ENCODE measurements at regions not wholly inside any gene's neighbourhood (a gene's known extent, or its start where the extent isn't known, plus 50 kb on each side); places are given as distances from the start of the nearest gene placed in this dataset.
A peak's percentile ranks its signal among the peaks of the same experiment; 100 is the strongest.
"Not testable (repeated sequence)": the region's sequence is repeated elsewhere in the genome, so short reads cannot be mapped to it uniquely, and the experiment has no call there.

DNA sequence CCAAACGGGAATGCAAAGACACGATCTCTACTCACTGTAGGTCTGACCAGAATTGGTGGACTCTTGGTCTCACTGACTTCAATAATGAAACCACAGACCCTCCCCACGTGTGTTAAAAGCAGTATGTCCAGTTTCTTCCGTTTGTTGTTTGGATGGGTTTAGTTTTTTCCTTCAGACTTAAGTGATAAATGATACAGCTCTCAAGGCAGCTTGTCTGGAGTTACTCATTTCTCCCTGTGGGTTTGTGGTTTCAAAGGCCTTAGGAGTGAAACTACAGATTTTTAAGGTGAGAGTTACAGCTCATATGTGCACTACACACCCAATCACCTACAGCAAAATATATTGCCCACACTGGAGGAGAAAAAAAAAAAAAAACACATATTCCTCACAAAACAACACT is 86.7 kb upstream of the STMND1 start:
- in situ Hi-C loops (cut with HindIII; ENCODE audit: low sequenced_read_pairs), result no loop called here
- no peak for DNase-seq (ENCODE audit: low spot score)

DNA sequence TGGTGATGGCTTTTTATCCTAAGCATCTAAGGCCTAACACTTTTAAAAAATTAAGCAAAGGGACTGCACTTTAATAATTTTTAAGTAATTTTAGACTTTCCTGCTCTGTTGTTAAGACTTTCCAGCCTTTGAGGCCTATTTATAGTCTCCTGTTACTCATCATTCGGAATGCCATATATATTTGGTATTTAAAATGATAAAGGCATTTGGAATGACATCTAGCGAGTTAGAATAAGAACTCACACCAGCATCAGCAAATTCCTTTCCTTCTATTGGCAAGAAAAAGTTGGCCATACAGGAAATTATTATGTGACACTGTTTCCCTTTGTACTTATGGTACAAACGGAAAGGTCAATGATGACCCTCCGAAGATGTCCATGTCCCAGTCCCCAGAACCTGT is 88.1 kb upstream of the STMND1 start:
- no peak for DNase-seq (ENCODE audit: low spot score)
- in situ Hi-C loops (cut with HindIII; ENCODE audit: low sequenced_read_pairs), result no loop called here

DNA sequence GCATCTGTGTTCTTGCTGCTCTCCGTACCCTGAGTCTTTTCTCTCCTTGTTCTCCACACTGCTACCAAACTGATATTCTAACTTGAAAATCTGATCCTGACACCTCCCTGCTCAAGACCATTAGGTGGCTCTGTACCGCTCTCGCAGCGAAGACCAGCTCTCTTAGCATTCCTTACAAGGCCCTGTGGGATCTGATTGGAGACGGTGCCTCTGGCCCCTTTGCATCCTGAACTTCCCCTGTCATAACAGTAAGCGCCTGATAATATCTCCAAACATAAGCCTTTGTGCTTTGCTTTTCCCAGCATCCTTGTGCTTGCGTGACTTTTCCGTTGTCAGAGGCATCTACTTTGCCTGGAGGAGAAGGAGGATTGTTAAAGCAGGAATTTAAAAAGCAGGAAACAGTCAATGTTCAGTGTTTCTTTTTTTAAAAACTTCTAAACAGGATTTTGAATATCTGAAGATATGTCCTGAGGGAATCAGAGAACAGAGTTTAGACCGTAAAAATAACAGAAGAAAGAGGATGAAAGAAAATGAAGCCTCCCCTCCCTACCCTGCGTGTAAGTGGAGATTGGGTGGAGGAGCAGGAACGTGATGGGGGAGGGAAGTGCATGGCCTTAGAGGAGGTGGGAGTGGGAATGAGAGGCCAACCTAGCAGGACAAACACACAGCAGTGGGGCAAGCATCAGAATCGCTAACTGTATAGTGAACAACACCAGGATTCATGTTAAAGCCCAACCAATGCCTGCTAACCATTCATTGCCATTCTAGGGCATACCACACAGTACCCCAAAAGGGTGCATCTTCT is 89.2 kb upstream of the STMND1 start:
- no peak for DNase-seq (ENCODE audit: low spot score)
- in situ Hi-C loops (cut with HindIII; ENCODE audit: low sequenced_read_pairs), result no loop called here

DNA sequence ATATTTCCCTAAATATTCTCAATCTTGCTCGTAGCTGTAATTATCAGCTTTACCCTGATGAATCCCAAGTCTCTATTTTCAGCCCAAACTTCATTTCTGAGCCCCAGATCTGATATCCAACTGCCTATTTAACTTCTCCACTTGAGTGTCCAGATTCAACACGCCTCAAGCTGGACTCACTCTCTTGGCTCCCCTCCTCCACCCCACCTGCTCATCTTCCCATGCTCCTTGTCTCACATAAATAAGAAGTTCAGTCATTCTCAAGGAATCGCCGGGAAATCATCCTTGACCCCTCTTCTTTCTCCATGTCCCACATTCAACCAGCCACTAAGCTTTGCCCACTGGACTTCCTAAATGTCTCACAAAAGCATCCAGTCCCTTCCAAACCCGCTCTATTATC is 89.9 kb upstream of the STMND1 start:
- DNase-seq (ENCODE audit: low spot score), result no peak
- in situ Hi-C loops (cut with HindIII; ENCODE audit: low sequenced_read_pairs), result no loop called here

DNA sequence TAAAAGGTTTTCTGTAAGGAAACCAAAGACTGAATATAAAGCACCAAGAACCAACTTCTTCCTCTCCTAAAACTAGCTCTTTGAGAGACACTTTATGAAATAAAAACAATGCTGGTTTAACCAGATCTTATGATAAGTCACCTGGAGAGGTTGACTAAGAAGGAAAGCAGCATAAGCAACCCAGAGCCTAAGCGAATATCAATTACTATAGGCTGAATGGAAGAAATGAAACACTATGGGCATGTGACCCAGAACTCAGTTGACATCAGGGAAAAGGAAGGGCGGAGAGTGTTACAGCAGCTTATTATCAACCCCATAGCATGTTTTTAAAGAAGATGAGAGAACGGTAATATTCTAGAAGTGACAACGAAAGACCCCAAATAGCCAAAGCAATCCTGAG is 94.1 kb upstream of the STMND1 start:
- DNase-seq (ENCODE audit: low spot score), result no peak
- in situ Hi-C loops (cut with HindIII; ENCODE audit: low sequenced_read_pairs), result no loop called here

DNA sequence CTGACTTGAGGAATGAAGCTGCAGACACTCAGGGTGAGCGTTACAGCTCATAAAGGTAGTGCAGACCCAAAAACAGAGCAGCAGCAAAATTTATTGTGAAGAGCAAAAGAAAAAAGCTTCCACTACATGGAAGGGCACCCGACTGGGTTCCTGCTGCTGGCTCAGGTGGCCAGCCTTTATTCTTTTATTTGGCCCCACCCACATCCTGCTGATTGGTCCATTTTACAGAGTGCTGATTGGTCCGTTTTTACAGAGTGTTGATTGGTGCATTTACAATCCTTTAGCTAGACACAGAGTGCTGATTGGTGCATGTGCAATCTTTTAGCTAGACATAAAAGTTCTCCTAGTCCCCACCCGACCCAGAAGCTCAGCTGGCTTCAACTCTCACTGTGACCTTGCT is 95.3 kb upstream of the STMND1 start:
- in situ Hi-C loops (cut with HindIII; ENCODE audit: low sequenced_read_pairs), result no loop called here
- DNase-seq (ENCODE audit: low spot score), result no peak

DNA sequence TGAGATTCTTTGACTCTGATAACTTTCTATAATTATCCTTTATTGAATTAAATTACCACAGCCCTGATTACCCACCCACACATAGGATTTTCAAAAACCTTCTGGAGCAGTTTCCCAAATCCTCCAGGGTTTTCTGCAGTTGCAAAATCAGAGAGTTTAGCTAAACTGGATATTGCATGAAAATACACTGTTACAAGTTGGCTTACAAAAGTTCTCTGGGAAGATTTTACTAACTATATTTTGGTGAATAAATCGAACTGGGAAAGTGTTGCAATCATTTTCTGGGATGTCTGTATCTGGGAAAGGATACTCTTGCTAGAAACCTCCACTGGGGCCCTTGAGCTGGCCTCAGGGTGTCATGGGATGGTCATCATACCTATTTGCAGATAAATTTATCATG is 97.6 kb upstream of the STMND1 start:
- in situ Hi-C loops (cut with HindIII; ENCODE audit: low sequenced_read_pairs), result no loop called here
- DNase-seq (ENCODE audit: low spot score), result no peak

DNA sequence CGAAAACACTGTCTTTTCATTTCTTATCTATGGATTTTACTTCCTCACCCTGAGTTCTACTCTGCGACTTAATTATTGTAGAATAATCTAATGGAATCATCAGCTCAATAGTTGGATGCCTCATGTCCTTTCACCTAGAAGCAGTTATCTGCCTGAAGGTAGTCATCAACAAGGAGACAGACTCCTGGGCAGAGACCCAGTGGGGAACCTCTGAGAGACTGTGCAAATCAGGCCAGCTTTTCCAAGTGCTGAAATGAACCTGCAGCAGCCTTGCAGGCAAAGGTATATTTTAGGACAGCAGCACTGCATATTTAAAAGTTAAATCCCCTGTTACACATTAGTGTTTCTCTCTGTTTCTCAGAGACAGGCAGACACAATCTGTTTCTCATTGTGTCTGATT is 99.7 kb upstream of the STMND1 start:
- in situ Hi-C loops (cut with HindIII; ENCODE audit: low sequenced_read_pairs), result no loop called here

DNA sequence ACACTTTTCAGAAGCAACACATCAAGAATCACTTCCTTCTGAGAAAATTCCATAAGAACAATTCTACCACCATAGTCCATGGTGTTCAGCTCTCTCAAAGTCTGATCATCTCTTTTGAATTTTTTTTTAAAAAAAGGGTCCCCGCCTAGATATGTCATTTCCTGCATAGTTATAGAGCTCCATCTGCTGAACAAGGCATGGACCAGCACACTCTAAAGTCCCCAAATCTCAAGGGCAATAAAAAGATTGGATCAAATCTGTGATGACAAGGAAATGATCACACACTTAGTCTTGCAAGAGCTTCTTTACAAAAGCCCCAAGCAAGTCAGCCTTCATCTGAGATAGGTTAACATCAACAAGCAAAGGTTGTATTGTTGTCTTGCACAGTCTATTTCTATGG is 100.7 kb upstream of the STMND1 start:
- no peak for DNase-seq (ENCODE audit: low spot score)
- in situ Hi-C loops (cut with HindIII; ENCODE audit: low sequenced_read_pairs), result no loop called here

More for the DNA sequence above, 99.7 kb upstream of the STMND1 start:
- no peak for DNase-seq (ENCODE audit: low spot score)

DNA sequence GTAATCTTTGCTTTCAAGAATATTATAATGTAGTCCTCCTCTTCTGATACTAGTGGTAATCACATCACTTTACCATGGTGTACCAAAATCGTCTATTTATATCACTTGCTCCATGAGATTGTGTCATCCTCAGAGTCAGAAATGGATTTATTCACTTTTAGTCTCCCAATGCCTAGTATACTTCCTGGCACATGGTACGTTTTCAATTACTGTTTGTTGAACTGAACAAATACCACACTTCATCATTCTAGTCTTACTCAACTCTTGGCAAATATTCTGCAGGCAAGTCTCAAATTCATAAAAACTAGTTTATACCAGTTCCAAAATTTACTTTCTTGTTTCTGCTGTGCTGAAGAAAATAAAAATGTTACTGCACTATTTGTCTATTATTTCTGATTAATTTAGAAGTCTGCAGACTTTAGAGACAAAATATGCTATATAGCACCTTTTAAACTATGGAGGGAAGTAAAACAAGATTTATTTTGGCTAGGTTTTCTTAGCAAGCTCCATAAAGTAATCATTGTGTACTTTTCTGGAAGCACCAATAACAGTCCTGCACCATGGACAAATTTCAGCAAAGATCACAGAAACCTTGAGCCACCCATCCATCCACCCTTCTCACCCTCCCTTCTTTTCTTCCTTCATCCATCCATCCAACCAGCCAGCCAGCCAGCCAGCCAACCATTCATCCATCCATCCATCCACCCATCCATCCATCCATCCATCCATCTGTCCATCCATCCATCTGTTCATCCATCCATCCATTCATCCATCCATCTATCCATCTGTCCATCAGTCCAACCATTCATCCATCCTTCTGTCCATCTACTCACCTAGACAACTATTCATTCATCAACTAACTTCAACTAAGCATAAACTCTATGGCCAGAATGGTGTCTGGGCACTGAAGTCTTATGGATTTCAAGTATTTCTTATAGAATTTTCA is 102.1 kb upstream of the STMND1 start:
- in situ Hi-C loops (cut with HindIII; ENCODE audit: low sequenced_read_pairs), result no loop called here
- DNase-seq (ENCODE audit: low spot score), result no peak

DNA sequence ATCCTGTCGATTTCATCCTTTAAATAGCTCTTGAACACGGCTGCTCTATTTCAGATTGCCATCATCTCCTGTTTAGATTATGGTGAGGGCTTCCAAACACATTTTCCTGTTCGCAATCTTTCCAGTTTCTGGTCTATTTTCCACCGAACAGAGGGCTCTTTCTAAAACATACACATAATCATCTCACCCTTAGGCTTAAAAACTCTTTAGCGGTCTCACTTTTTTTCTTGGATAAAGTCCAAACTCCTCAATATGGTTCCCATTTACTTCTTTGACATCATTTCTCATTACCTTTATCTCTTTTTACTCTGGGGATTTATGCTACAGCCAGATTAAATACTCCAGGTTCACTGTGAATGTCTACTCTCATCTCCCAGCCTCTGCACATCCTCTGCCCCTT is 103.4 kb upstream of the STMND1 start:
- in situ Hi-C loops (cut with HindIII; ENCODE audit: low sequenced_read_pairs), result no loop called here
- DNase-seq (ENCODE audit: low spot score), result no peak

DNA sequence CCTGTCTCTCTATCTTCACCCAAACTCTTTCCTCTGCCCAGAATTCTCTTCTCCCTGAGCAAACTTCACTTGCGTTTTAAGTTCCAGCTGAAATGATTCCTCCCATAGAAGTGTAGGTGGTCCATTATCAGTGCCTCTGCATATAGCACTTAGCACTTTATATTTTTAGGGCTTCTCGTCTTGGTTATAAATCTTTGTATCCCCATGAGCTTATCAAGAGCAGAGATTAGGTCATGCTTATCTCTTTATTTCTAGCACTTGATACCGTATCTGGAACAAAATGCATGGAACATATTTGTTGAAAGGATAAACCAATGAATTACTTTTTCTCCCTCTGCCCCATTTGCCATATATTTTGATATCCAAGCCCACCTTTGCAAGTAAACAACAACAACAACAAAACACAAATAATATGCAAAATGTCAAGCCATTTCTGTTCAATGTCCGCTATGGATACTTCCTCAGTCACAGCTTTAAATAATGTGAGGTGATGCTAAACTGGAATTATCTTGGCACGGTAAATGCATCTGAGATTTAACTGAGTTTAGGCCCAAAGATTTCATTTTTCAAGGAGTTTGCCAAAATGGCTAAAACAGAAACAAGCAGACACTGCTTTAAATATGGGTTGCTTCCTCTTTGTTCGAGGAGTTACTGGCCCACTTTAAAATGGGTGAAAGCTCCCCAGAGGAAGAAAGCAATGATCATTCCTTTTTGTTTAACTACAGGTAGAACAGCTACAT is 106.2 kb upstream of the STMND1 start:
- DNase-seq (ENCODE audit: low spot score), result no peak

DNA sequence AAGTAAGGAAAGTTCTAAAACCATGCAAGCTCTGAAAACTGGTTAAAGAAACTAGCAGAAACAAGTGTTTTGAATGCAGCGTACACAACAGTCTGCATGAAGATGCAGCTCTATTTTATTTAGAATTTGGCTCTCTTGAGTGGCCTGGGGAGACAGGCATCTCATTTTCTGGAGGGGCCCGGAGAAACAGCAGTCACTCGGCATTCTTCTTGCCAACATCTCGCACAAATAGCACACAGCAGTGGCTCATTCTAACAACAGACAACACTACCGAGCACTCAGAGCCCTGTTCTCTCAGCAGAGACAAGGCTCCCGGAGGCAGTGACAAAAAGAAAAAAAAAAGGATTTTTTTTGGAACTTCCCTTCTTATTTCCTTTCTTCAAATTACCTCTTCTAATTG is 108.5 kb upstream of the STMND1 start:
- in situ Hi-C loops (cut with HindIII; ENCODE audit: low sequenced_read_pairs), result no loop called here
- peak; percentile 25 for DNase-seq (ENCODE audit: low spot score)

More for the DNA sequence above, 106.2 kb upstream of the STMND1 start:
- in situ Hi-C loops (cut with HindIII; ENCODE audit: low sequenced_read_pairs), result no loop called here

DNA sequence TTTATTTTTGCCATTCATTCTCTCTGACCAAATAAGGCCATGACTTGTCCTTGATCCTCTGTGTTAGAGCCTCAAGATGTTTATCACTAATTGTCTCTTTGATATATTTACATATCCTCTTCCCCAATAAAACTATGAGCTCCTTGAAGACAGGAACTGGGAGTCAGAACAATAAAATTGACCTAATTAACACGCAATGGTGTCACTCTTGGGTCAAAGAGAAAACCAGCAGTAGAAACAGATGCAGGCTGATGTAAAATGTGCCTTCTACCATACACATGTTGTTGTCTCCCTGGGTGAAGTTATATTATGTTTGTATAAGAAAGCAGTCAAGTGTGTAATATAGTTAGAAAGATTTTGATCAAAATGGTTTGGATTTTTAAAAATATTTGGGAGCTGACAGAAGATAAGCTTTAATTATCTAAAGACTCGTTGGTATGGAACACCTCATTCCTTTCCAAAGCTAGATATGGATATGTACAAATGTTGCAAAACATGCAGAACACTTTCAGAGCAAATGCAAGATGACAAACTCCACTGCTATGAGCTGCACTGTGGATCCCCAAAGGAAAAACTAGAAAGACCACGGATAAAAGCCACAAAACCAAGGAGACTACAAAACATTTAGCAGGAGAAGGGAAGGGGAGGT is 109.7 kb upstream of the STMND1 start:
- DNase-seq (ENCODE audit: low spot score), result no peak
- in situ Hi-C loops (cut with HindIII; ENCODE audit: low sequenced_read_pairs), result no loop called here

DNA sequence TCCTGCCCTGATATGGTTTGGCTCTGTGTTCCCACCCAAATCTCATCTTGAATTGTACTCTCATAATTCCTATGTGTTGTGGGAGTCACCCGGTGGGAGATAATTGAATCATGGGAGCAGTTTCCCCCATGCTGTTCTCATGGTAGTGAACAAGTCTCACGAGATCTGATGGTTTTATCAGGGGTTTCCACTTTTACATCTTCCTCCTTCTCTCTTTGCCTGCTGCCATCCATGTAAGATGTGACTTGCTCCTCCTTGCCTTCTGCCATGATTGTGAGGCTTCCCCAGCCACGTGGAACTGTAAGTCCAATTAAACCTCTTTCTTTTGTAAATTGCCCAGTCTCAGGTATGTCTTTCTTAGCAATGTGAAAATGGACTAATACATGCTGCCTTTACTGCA is 111.9 kb upstream of the STMND1 start:
- in situ Hi-C loops (cut with HindIII; ENCODE audit: low sequenced_read_pairs); DNase-seq (ENCODE audit: low spot score): not testable (repeated sequence)

DNA sequence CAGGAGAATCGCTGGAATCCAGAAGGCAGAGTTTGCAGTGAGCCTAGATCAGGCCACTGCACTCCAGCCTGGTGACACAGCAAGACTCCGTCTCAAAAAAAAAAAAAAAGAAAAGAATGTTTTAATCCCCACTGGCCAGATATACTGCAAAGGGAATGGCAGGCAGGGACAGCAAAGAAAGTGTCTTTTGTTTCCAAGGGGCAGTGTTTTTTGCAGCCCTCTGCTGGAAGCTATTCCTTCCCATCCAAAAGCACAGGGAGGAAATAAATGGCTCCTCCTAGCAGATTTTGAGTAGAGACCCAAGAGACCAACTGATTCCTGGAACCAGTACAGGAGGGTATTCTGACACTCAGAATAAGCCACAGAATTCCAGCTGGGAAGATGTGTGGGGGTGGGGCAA is 112.5 kb upstream of the STMND1 start:
- in situ Hi-C loops (cut with HindIII; ENCODE audit: low sequenced_read_pairs), result no loop called here
- DNase-seq (ENCODE audit: low spot score), result no peak

DNA sequence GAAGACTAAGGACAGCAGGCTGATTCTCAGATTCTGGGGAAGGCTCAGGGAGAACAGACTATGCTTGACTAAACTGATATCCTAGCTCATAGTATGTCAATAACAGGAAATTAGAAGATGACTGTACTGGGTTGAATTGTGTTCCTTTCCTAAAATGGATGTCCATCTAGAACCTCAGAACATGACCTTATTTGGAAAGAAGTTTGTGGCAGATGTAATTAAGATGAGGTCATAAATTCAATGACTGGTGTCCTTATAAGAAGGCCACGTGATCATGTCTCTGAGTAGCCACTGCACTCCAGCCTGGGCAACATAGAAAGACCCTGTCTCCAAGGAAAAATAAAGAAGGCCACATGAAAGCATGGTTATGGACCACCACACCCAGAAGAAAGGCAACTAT is 113.9 kb upstream of the STMND1 start:
- in situ Hi-C loops (cut with HindIII; ENCODE audit: low sequenced_read_pairs), result no loop called here

DNA sequence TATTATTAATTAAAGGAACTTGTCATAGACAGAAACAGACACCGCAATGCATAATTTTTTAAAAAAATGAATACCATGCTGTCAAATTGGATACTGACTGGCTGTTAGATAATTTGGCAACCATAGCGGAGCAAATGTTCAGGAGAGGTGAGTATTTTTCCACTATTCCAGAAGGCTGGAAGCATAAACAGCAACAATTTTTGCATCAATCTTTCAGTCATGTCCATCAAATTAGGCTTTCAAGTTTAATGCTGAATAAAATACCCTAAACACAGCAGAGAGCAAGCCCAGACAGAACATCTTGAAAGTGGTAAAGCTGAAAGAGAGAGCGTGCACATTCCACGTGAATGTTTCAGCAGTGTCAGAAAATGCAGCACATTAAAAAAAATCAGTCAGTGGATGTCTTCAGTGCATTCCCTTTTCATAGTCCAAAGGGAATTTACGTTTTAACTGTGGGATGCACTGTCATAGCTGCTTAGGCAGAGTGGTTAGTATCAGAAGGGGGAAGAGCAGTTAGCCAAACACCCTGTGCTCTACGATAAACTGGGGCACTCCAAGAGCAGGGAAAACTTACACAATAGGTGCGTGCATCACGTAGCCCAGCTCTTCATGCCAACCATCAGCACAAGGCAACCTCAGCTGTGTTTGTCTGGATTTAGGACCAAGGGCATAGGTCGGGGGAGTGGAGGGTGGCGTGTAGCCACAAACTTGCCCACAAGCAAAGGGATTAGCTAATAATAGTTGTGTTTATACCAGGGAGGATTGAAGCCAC is 116.2 kb upstream of the STMND1 start:
- DNase-seq (ENCODE audit: low spot score), result no peak
- in situ Hi-C loops (cut with HindIII; ENCODE audit: low sequenced_read_pairs), result no loop called here

More for the DNA sequence above, 113.9 kb upstream of the STMND1 start:
- DNase-seq (ENCODE audit: low spot score), result no peak

DNA sequence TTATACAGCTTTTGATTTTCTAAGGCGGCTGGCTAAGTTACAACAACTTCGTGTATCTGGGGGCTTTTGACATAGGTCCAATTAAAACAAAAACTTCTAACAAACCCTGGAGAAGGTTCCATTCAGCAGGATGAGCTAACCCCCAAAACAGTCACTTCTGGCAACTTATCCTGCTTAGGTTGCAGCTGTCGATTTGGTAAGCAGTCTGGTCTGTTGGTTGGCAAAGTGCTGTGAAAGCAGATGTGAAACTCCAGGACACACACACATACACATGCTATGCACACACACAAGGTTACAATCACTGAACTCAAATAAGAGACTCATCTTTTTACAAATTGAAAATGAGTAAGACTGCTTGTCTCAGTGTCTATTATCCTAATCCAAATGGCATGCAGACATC is 119.0 kb upstream of the STMND1 start:
- DNase-seq (ENCODE audit: low spot score), result no peak
- in situ Hi-C loops (cut with HindIII; ENCODE audit: low sequenced_read_pairs), result no loop called here
